ENCODE measurements at regions not wholly inside any gene's neighbourhood (a gene's known extent, or its start where the extent isn't known, plus 50 kb on each side); places are given as distances from the start of the nearest gene placed in this dataset.

GRCh38 chr5:164832516-164832915 is 1327.1 kb downstream of the MAT2B start:
- FAIRE-seq (no peak), DNase-seq (ENCODE audit: insufficient read length, low spot score) (no peak)

GRCh38 chr5:164844348-164844747 is 1338.9 kb downstream of the MAT2B start:
- FAIRE-seq (no peak), DNase-seq (ENCODE audit: insufficient read length, low spot score) (no peak)

GRCh38 chr5:164860896-164861295 is 1355.5 kb downstream of the MAT2B start:
- DNase-seq (ENCODE audit: insufficient read length, low spot score) = no peak
- FAIRE-seq = no peak

- FAIRE-seq (no peak), DNase-seq (ENCODE audit: insufficient read length, low spot score) (no peak)
These were observed 1356.2 kb downstream of the MAT2B start for GRCh38 chr5:164861610-164862009.

GRCh38 chr5:164868761-164869160 is 1363.3 kb downstream of the MAT2B start:
- FAIRE-seq (no peak), DNase-seq (ENCODE audit: insufficient read length, low spot score) (no peak)

GRCh38 chr5:164869325-164869724 is 1363.9 kb downstream of the MAT2B start:
- FAIRE-seq = no peak

GRCh38 chr5:164876793-164877192 is 1371.4 kb downstream of the MAT2B start:
- no peak for FAIRE-seq
- no peak for DNase-seq (ENCODE audit: insufficient read length, low spot score)

More at GRCh38 chr5:164869325-164869724, 1363.9 kb downstream of the MAT2B start:
- DNase-seq (ENCODE audit: insufficient read length, low spot score) = no peak

GRCh38 chr5:164881442-164881841 is 1376.0 kb downstream of the MAT2B start:
- no peak for DNase-seq (ENCODE audit: insufficient read length, low spot score)
- FAIRE-seq = no peak

GRCh38 chr5:164885179-164885578 is 1379.8 kb downstream of the MAT2B start:
- FAIRE-seq (no peak), DNase-seq (ENCODE audit: insufficient read length, low spot score) (no peak)

GRCh38 chr5:164893071-164893470 is 1387.7 kb downstream of the MAT2B start:
- no peak for DNase-seq (ENCODE audit: insufficient read length, low spot score)
- no peak for FAIRE-seq

GRCh38 chr5:164898705-164899104 is 1393.3 kb downstream of the MAT2B start:
- FAIRE-seq (no peak), DNase-seq (ENCODE audit: insufficient read length, low spot score) (no peak)

- FAIRE-seq (no peak), DNase-seq (ENCODE audit: insufficient read length, low spot score) (no peak)
These were observed 1404.3 kb downstream of the MAT2B start for GRCh38 chr5:164909673-164910072.

- FAIRE-seq = no peak
- DNase-seq (ENCODE audit: insufficient read length, low spot score) = no peak
These were observed 1416.3 kb downstream of the MAT2B start for GRCh38 chr5:164921722-164922121.

GRCh38 chr5:164934039-164934438 is 1428.6 kb downstream of the MAT2B start:
- DNase-seq (ENCODE audit: insufficient read length, low spot score) = no peak
- no peak for FAIRE-seq

- no peak for FAIRE-seq
- DNase-seq (ENCODE audit: insufficient read length, low spot score) = no peak
These were observed 1429.1 kb downstream of the MAT2B start for GRCh38 chr5:164934561-164934960.

- DNase-seq (ENCODE audit: insufficient read length, low spot score) = no peak
- no peak for FAIRE-seq
These were observed 1435.7 kb downstream of the MAT2B start for GRCh38 chr5:164941132-164941531.

- no peak for FAIRE-seq
- DNase-seq (ENCODE audit: insufficient read length, low spot score) = no peak
These were observed 1445.5 kb downstream of the MAT2B start for GRCh38 chr5:164950927-164951326.

- DNase-seq (ENCODE audit: insufficient read length, low spot score) = no peak
- no peak for FAIRE-seq
These were observed 1446.2 kb downstream of the MAT2B start for GRCh38 chr5:164951570-164951969.

GRCh38 chr5:164958688-164959087 is 1453.3 kb downstream of the MAT2B start:
- FAIRE-seq = no peak
- no peak for DNase-seq (ENCODE audit: insufficient read length, low spot score)

- FAIRE-seq (no peak), DNase-seq (ENCODE audit: insufficient read length, low spot score) (no peak)
These were observed 1454.3 kb downstream of the MAT2B start for GRCh38 chr5:164959761-164960160.

GRCh38 chr5:164962329-164962961 is 1457.0 kb downstream of the MAT2B start:
- FAIRE-seq = no peak
- DNase-seq (ENCODE audit: insufficient read length, low spot score) = no peak

GRCh38 chr5:164966611-164967010 is 1461.2 kb downstream of the MAT2B start:
- FAIRE-seq (no peak), DNase-seq (ENCODE audit: insufficient read length, low spot score) (no peak)

GRCh38 chr5:164967354-164967753 is 1461.9 kb downstream of the MAT2B start:
- DNase-seq (ENCODE audit: insufficient read length, low spot score) (no peak), FAIRE-seq (no peak)
